ENCODE measurements at regions not wholly inside any gene's neighbourhood (a gene's known extent, or its start where the extent isn't known, plus 50 kb on each side); places are given as distances from the start of the nearest gene placed in this dataset.

DNA sequence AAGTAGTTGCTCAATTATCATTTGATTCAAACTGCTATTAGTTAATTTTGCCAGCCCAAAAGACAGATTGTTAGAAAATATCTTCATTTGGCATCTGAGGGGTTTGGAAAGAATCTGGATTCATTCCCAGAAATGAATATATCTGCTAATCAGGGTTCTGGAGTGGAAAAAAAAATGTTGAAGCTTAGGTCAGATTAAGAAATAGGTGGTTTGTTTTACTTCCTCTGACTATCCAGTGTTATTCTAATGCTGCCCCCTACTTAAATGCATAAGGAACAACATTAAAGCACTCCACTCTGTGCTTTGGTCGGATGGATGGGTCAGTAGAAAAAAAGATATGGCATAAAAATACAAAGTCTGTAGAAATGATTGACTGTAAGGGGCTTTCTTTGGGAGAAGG lies 89.0 kb downstream of the LUZP4 start:
- no peak overlapping the region for H3K4me3 Mint-ChIP-seq
- H3K9me3 Mint-ChIP-seq = peaks cover 0 to 1% (median 0%) of the 10 kb centered on the region in 11 donors
- Histone ChIP-seq H3K36me3 (ENCODE audit: control insufficient read depth in 2 of 3, insufficient read depth in 3 of 3, low read length in 3 of 3) (no peaks in the 10 kb centered on the region), H3K9me3 (ENCODE audit: control insufficient read depth in 2 of 3, low read length in 3 of 3) (no peaks in the 10 kb centered on the region), H3K4me1 (ENCODE audit: control insufficient read depth in 2 of 2, insufficient read depth in 2 of 2, low read length in 2 of 2) (no peaks in the 10 kb centered on the region), H3K27me3 (ENCODE audit: control insufficient read depth in 2 of 2, insufficient read depth in 2 of 2, low read length in 2 of 2) (no peaks in the 10 kb centered on the region), H3K27ac (ENCODE audit: low read depth, low read length) (no peak overlapping the region), H3K4me3 (ENCODE audit: low read length) (no peak overlapping the region)
- no peaks in the 10 kb centered on the region for H3K4me1 Mint-ChIP-seq
- DNase-seq (no peak), ATAC-seq (no peak)
- H3K27ac Mint-ChIP-seq = no peak overlapping the region
- H3K36me3 Mint-ChIP-seq = no peaks in the 10 kb centered on the region
- intact Hi-C loops (cut with micrococcal nuclease) = no loop called here
- H3K27me3 Mint-ChIP-seq = no peaks in the 10 kb centered on the region
- POLR2A ChIA-PET = no interaction called here
- CTCF ChIA-PET = no interaction called here

DNA sequence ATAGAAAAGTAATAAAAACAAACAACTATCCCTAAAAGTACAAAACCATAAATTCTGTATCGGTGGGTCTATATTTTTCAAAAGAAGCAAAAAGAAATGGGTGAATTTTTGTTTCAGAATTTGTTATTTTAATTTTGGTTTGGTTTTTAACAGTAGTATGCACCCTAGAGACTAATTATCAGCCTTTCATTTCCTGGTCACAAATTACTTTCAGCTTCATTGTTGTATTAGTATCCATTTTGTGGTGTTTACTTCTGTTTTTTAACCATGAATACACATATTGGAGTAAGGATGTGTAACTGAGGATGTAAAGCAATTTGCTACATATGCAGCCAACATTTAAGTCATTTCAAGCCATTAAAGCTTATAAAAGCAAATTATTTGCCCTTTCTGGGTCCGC lies 97.8 kb downstream of the LUZP4 start:
- Mint-ChIP-seq H3K36me3 (no peaks in the 10 kb centered on the region), H3K4me1 (no peaks in the 10 kb centered on the region), H3K9me3 (peaks cover 0 to 2% (median 0%) of the 10 kb centered on the region in 11 donors), H3K27me3 (no peaks in the 10 kb centered on the region), H3K4me3 (no peak overlapping the region), H3K27ac (no peak overlapping the region)
- Histone ChIP-seq H3K27me3 (ENCODE audit: control insufficient read depth in 2 of 2, insufficient read depth in 2 of 2, low read length in 2 of 2) (no peaks in the 10 kb centered on the region), H3K27ac (ENCODE audit: low read depth, low read length) (no peak overlapping the region), H3K4me3 (ENCODE audit: low read length) (no peak overlapping the region), H3K4me1 (ENCODE audit: control insufficient read depth in 2 of 2, insufficient read depth in 2 of 2, low read length in 2 of 2) (no peaks in the 10 kb centered on the region), H3K9me3 (ENCODE audit: control insufficient read depth in 2 of 3, low read length in 3 of 3) (no peaks in the 10 kb centered on the region), H3K36me3 (ENCODE audit: control insufficient read depth in 2 of 3, insufficient read depth in 3 of 3, low read length in 3 of 3) (no peaks in the 10 kb centered on the region)
- ATAC-seq = no peak
- intact Hi-C loops (cut with micrococcal nuclease) = no loop called here
- ChIA-PET CTCF (no interaction called here), POLR2A (no interaction called here)
- DNase-seq = no peak

DNA sequence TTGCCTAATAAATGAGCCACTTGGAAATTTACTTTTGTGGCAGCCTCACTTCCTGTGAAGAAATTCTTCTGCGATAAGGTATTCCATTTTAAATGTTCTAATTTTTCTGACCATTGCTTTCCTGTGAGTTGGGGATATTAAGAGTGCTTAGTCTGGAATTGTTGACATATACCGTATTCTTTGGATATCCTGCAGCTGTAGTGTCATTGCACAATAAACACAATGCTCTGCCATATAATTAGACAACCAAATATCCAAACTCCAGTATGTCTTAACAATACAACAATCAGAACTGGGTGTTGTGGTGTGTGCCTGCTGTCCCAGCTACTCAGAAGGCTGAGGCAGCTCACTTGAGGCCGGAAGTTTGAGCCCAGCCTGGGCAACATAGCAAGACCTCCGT lies 99.4 kb downstream of the LUZP4 start:
- H3K27ac ChIP-seq (ENCODE audit: low read depth, low read length) = no peak overlapping the region
- H3K36me3 Mint-ChIP-seq = no peaks in the 10 kb centered on the region
- H3K9me3 Mint-ChIP-seq = peaks cover 0 to 2% (median 0%) of the 10 kb centered on the region in 11 donors
- H3K4me3 ChIP-seq (ENCODE audit: low read length) = no peak overlapping the region
- H3K4me1 ChIP-seq (ENCODE audit: control insufficient read depth in 2 of 2, insufficient read depth in 2 of 2, low read length in 2 of 2) = no peaks in the 10 kb centered on the region
- ATAC-seq = no peak
- H3K27me3 ChIP-seq (ENCODE audit: control insufficient read depth in 2 of 2, insufficient read depth in 2 of 2, low read length in 2 of 2) = no peaks in the 10 kb centered on the region
- no peaks in the 10 kb centered on the region for H3K9me3 ChIP-seq (ENCODE audit: control insufficient read depth in 2 of 3, low read length in 3 of 3)
- no peaks in the 10 kb centered on the region for H3K36me3 ChIP-seq (ENCODE audit: control insufficient read depth in 2 of 3, insufficient read depth in 3 of 3, low read length in 3 of 3)
- no peak overlapping the region for H3K27ac Mint-ChIP-seq
- DNase-seq = no peak
- no peaks in the 10 kb centered on the region for H3K27me3 Mint-ChIP-seq
- H3K4me3 Mint-ChIP-seq = no peak overlapping the region
- intact Hi-C loops (cut with micrococcal nuclease) = no loop called here
- H3K4me1 Mint-ChIP-seq = peaks cover 0 to 3% (median 0%) of the 10 kb centered on the region in 7 donors
- ChIA-PET POLR2A (no interaction called here), CTCF (no interaction called here)

DNA sequence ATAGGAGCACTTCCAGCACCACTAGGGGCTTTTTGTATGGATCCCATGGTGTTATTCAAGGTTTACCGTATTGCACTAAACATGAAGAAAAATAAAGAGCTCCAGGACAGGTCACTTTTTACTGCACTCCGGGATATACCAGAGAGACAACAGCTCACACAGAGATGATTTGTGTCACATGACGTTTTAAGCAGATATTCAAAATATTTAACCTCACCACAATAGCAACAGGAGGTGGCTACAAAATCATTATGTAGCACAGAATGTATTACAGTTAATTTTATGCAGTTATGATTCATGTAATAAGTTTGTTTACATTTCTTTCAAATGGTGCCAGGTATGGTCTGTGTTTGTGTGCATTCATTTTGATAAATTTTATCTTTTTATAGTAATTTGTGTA lies 100.6 kb downstream of the LUZP4 start:
- Histone ChIP-seq H3K9me3 (ENCODE audit: control insufficient read depth in 2 of 3, low read length in 3 of 3) (no peaks in the 10 kb centered on the region), H3K27ac (ENCODE audit: low read depth, low read length) (no peak overlapping the region), H3K4me1 (ENCODE audit: control insufficient read depth in 2 of 2, insufficient read depth in 2 of 2, low read length in 2 of 2) (no peaks in the 10 kb centered on the region), H3K4me3 (ENCODE audit: low read length) (no peak overlapping the region), H3K36me3 (ENCODE audit: control insufficient read depth in 2 of 3, insufficient read depth in 3 of 3, low read length in 3 of 3) (no peaks in the 10 kb centered on the region), H3K27me3 (ENCODE audit: control insufficient read depth in 2 of 2, insufficient read depth in 2 of 2, low read length in 2 of 2) (no peaks in the 10 kb centered on the region)
- ATAC-seq (no peak), DNase-seq (no peak)
- intact Hi-C loops (cut with micrococcal nuclease) = no loop called here
- Mint-ChIP-seq H3K4me3 (no peak overlapping the region), H3K27ac (no peak overlapping the region), H3K27me3 (no peaks in the 10 kb centered on the region), H3K4me1 (peaks cover 0 to 3% (median 0%) of the 10 kb centered on the region in 7 donors), H3K9me3 (peaks cover 0 to 2% (median 0%) of the 10 kb centered on the region in 11 donors), H3K36me3 (no peaks in the 10 kb centered on the region)
- ChIA-PET CTCF (no interaction called here), POLR2A (no interaction called here)

DNA sequence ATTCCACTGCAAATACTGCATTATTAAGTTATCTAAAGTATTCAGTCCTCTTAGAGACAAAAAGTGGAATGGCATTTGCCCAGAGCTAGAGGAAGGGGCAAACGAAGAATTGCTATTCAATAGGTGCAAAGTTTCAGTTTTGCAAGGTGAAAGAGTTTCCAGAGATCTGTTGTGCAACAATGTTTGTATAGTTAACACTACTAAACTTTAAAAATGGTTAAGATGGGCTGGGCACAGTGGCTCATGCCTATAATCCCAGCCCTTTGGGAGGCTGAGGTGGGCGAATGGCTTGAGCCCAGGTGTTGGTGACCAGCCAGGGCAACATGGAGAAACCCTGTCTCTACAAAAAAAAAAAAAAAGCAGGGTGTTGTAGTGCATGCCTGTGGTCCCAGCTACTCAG lies 102.5 kb downstream of the LUZP4 start:
- H3K9me3 ChIP-seq (ENCODE audit: control insufficient read depth in 2 of 3, low read length in 3 of 3) = no peaks in the 10 kb centered on the region
- Mint-ChIP-seq H3K4me1 (peaks cover 0 to 3% (median 0%) of the 10 kb centered on the region in 7 donors), H3K36me3 (no peaks in the 10 kb centered on the region), H3K27ac (no peak overlapping the region), H3K27me3 (no peaks in the 10 kb centered on the region), H3K4me3 (no peak overlapping the region), H3K9me3 (peaks cover 0 to 2% (median 0%) of the 10 kb centered on the region in 11 donors)
- H3K36me3 ChIP-seq (ENCODE audit: control insufficient read depth in 2 of 3, insufficient read depth in 3 of 3, low read length in 3 of 3) = no peaks in the 10 kb centered on the region
- H3K27me3 ChIP-seq (ENCODE audit: control insufficient read depth in 2 of 2, insufficient read depth in 2 of 2, low read length in 2 of 2) = no peaks in the 10 kb centered on the region
- no peak for ATAC-seq
- intact Hi-C loops (cut with micrococcal nuclease) = no loop called here
- ChIA-PET POLR2A (no interaction called here), CTCF (no interaction called here)
- DNase-seq = no peak
- no peak overlapping the region for H3K4me3 ChIP-seq (ENCODE audit: low read length)
- H3K4me1 ChIP-seq (ENCODE audit: control insufficient read depth in 2 of 2, insufficient read depth in 2 of 2, low read length in 2 of 2) = no peaks in the 10 kb centered on the region
- H3K27ac ChIP-seq (ENCODE audit: low read depth, low read length) = no peak overlapping the region

DNA sequence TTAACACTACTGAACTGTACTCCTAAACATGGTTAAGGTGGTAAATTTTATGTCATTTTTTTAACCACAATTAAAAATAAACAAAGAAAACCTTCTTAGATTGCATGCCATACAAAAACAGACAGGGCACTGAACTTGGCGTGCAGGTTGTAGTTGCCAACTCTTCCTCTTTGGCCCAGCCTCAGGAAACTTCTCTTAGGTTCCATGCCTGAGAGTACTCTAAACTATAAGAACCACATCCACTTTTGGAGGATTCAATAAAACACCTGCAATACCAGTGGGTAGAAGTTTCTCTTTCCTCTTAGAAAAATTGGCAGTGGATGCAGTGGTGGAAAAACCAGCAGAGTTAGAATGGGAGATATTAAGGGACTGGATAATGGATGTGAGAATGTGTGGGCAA lies 103.4 kb downstream of the LUZP4 start:
- Histone ChIP-seq H3K27me3 (ENCODE audit: control insufficient read depth in 2 of 2, insufficient read depth in 2 of 2, low read length in 2 of 2) (no peaks in the 10 kb centered on the region), H3K36me3 (ENCODE audit: control insufficient read depth in 2 of 3, insufficient read depth in 3 of 3, low read length in 3 of 3) (no peaks in the 10 kb centered on the region), H3K9me3 (ENCODE audit: control insufficient read depth in 2 of 3, low read length in 3 of 3) (no peaks in the 10 kb centered on the region), H3K27ac (ENCODE audit: low read depth, low read length) (no peak overlapping the region), H3K4me3 (ENCODE audit: low read length) (no peak overlapping the region), H3K4me1 (ENCODE audit: control insufficient read depth in 2 of 2, insufficient read depth in 2 of 2, low read length in 2 of 2) (no peaks in the 10 kb centered on the region)
- no peaks in the 10 kb centered on the region for H3K27me3 Mint-ChIP-seq
- H3K4me1 Mint-ChIP-seq = peaks cover 0 to 3% (median 0%) of the 10 kb centered on the region in 7 donors
- intact Hi-C loops (cut with micrococcal nuclease) = no loop called here
- ChIA-PET POLR2A (no interaction called here), CTCF (no interaction called here)
- peaks cover 0 to 2% (median 0%) of the 10 kb centered on the region in 11 donors for H3K9me3 Mint-ChIP-seq
- H3K36me3 Mint-ChIP-seq = no peaks in the 10 kb centered on the region
- H3K4me3 Mint-ChIP-seq = no peak overlapping the region
- no peak overlapping the region for H3K27ac Mint-ChIP-seq
- no peak for ATAC-seq
- DNase-seq = no peak

DNA sequence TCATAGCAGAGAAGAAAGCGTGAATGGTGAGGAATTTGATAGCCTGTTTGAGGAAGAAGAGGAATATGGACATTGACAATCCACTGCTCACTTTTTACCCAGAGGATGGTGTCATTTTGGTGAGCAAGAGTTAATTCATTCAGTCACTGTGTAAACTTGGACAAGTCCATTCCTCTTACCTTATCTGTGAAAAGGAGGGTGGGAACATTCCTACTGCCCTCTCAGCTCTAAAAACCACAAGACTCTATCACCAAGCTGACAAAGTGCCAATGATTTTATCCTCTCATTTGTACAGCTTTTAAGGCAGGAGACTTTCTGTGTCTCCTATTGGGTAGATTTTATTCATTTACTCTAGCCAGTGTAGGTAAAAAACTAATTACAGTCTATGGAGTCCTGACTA lies 103.8 kb downstream of the LUZP4 start:
- H3K9me3 ChIP-seq (ENCODE audit: control insufficient read depth in 2 of 3, low read length in 3 of 3) = no peaks in the 10 kb centered on the region
- H3K27me3 ChIP-seq (ENCODE audit: control insufficient read depth in 2 of 2, insufficient read depth in 2 of 2, low read length in 2 of 2) = no peaks in the 10 kb centered on the region
- no peak overlapping the region for H3K4me3 Mint-ChIP-seq
- no peaks in the 10 kb centered on the region for H3K4me1 ChIP-seq (ENCODE audit: control insufficient read depth in 2 of 2, insufficient read depth in 2 of 2, low read length in 2 of 2)
- peaks cover 0 to 2% (median 0%) of the 10 kb centered on the region in 11 donors for H3K9me3 Mint-ChIP-seq
- no peak overlapping the region for H3K27ac Mint-ChIP-seq
- no peaks in the 10 kb centered on the region for H3K27me3 Mint-ChIP-seq
- no peaks in the 10 kb centered on the region for H3K36me3 ChIP-seq (ENCODE audit: control insufficient read depth in 2 of 3, insufficient read depth in 3 of 3, low read length in 3 of 3)
- H3K36me3 Mint-ChIP-seq = no peaks in the 10 kb centered on the region
- ATAC-seq (no peak), DNase-seq (no peak)
- H3K4me3 ChIP-seq (ENCODE audit: low read length) = no peak overlapping the region
- POLR2A ChIA-PET = no interaction called here
- H3K27ac ChIP-seq (ENCODE audit: low read depth, low read length) = no peak overlapping the region
- intact Hi-C loops (cut with micrococcal nuclease) = no loop called here
- peaks cover 0 to 3% (median 0%) of the 10 kb centered on the region in 7 donors for H3K4me1 Mint-ChIP-seq
- CTCF ChIA-PET = no interaction called here
